SK-N-SH treated with all-trans-retinoic acid at 6 μM for 48 hours (cell line): ENCODE measurements at regions not wholly inside any gene's neighbourhood (a gene's known extent, or its start where the extent isn't known, plus 50 kb on each side); places are given as distances from the start of the nearest gene placed in this dataset.

Experiments
- ARNTL ChIP-seq: fragments of 450-650 bp; formaldehyde crosslinking; IDR thresholded peaks from 2 replicates; pipeline ENCODE4 v1.5.0; 2020; ENCODE audit warnings: low read depth, mild to moderate bottlenecking, moderate library complexity, borderline replicate concordance
- CREB5 ChIP-seq: fragments of 250-450 bp; sonication (Bioruptor Pico); IDR thresholded peaks from 2 replicates; pipeline ENCODE4 v1.5.1; 2020; ENCODE audit warnings: low read depth, mild to moderate bottlenecking, moderate library complexity
- CSDC2 ChIP-seq: fragments of 250-450 bp; sonication (Bioruptor Pico); IDR thresholded peaks from 2 replicates; pipeline ENCODE4 v1.5.0; 2020; ENCODE audit warnings: mild to moderate bottlenecking, moderate library complexity
- CSRNP3 ChIP-seq: fragments of 250-450 bp; sonication (Bioruptor Pico); IDR thresholded peaks from 2 replicates; pipeline ENCODE4 v1.5.1; 2021; ENCODE audit warnings: mild to moderate bottlenecking, moderate library complexity
- GLIS3 ChIP-seq: fragments of 250-450 bp; sonication (Bioruptor Pico); IDR thresholded peaks from 2 replicates; pipeline ENCODE4 v1.5.0; 2020; ENCODE audit warnings: mild to moderate bottlenecking, moderate library complexity
- OSR1 ChIP-seq: fragments of 250-450 bp; sonication (Bioruptor Pico); IDR thresholded peaks from 2 replicates; pipeline ENCODE4 v1.8.0; 2022; ENCODE audit warnings: moderate library complexity, mild to moderate bottlenecking, inconsistent platforms
- PATZ1 ChIP-seq: fragments of 250-450 bp; sonication (Bioruptor Pico); IDR thresholded peaks from 2 replicates; pipeline ENCODE4 v1.8.0; 2020; ENCODE audit warnings: mild to moderate bottlenecking, moderate library complexity, borderline replicate concordance
- PPARA ChIP-seq: fragments of 250-450 bp; sonication (Bioruptor Pico); IDR thresholded peaks from 2 replicates; pipeline ENCODE4 v1.5.0; 2020; ENCODE audit warnings: mild to moderate bottlenecking, borderline replicate concordance
- RARB ChIP-seq: fragments of 250-450 bp; sonication (Bioruptor Pico); IDR thresholded peaks from 2 replicates; pipeline ENCODE4 v1.8.0; 2021; ENCODE audit warnings: mild to moderate bottlenecking, moderate library complexity
- TOX ChIP-seq: fragments of 250-450 bp; sonication (Bioruptor Pico); IDR thresholded peaks from 2 replicates; pipeline ENCODE4 v1.8.0; 2021; ENCODE audit warnings: mild to moderate bottlenecking, moderate library complexity, borderline replicate concordance
- ZC3H10 ChIP-seq: fragments of 250-450 bp; sonication (Bioruptor Pico); IDR thresholded peaks from 2 replicates; pipeline ENCODE4 v1.5.1; 2021; ENCODE audit warnings: mild to moderate bottlenecking, moderate library complexity
- ZFP3 ChIP-seq: fragments of 250-450 bp; sonication (Bioruptor Pico); IDR thresholded peaks from 2 replicates; pipeline ENCODE4 v1.5.0; 2020; ENCODE audit warnings: mild to moderate bottlenecking, moderate library complexity
- ZFP30 ChIP-seq: fragments of 450-650 bp; formaldehyde crosslinking; IDR thresholded peaks from 2 replicates; pipeline ENCODE4 v1.5.0; 2022; ENCODE audit warnings: mild to moderate bottlenecking, moderate library complexity
- ZNF70 ChIP-seq: fragments of 450-650 bp; formaldehyde crosslinking; IDR thresholded peaks from 2 replicates; pipeline ENCODE4 v1.5.0; 2020; ENCODE audit warnings: mild to moderate bottlenecking, moderate library complexity

- no peak for TF ChIP-seq TOX
- no peak for TF ChIP-seq RARB (CRISPR knock-in tag)
- TF ChIP-seq PPARA (CRISPR knock-in tag), result no peak
- TF ChIP-seq GLIS3 (CRISPR knock-in tag), result no peak
- TF ChIP-seq ZNF70 (CRISPR knock-in tag), result no peak
- TF ChIP-seq ZFP3, result no peak
- no peak for TF ChIP-seq CSRNP3 (CRISPR knock-in tag)
- no peak for TF ChIP-seq PATZ1 (CRISPR knock-in tag)
- TF ChIP-seq ZFP30 (CRISPR knock-in tag), result no peak
- TF ChIP-seq OSR1, result no peak
- TF ChIP-seq CREB5 (CRISPR knock-in tag), result no peak
- no peak for TF ChIP-seq CSDC2 (CRISPR knock-in tag)
- TF ChIP-seq ARNTL (CRISPR knock-in tag), result no peak
- TF ChIP-seq ZC3H10 (CRISPR knock-in tag), result no peak
These were observed 226.1 kb upstream of the DIO3 start for GRCh38 chr14:101335061-101335661.
